CD4-positive, alpha-beta T cell (primary cell): ENCODE measurements at regions not wholly inside any gene's neighbourhood (a gene's known extent, or its start where the extent isn't known, plus 50 kb on each side); places are given as distances from the start of the nearest gene placed in this dataset.

Experiments
- ATAC-seq: fragments of 200-7000 bp; cut with Tn5 transposase; one replicate; pipeline ENCODE4 v1.10.0; 2022; ENCODE audit warnings: mild to moderate bottlenecking; ENCODE audit not compliant: poor library complexity
- CTCF ChIA-PET: fragments of 350-600 bp; sonication (Branson Sonifier 250); formaldehyde crosslinking; loops from one replicate; lab custom pipeline; 2021; ENCODE audit warnings: antibody characterized with exemption, inconsistent platforms; lab: Charles Lee
- POLR2A ChIA-PET: fragments of 350-600 bp; sonication (Branson Sonifier 250); formaldehyde crosslinking; loops from one replicate; lab custom pipeline; 2021; ENCODE audit warnings: antibody characterized with exemption, inconsistent platforms; lab: Charles Lee
- DNase-seq, 14 experiments: peaks; one replicate each; pipeline ENCODE4 v3.0.0-alpha.2; 2013 to 2020; ENCODE audit warnings: mixed read lengths in 2 of 14
- H3K27ac ChIP-seq, 2 donors: one replicate each; pipeline versions ENCODE4 v1.5.1 to v1.7.0; 2013; ENCODE audit warnings: low read length in 2 of 2, low read depth in 1 of 2, mild to moderate bottlenecking in 1 of 2
- H3K27me3 ChIP-seq, 2 experiments: 1 replicate in 1 of 2; 2 replicates in 1 of 2; pipeline versions ENCODE4 v1.6.1 to v1.7.0; 2013; ENCODE audit warnings: low read length in 2 of 2, control low read depth in 1 of 2, mild to moderate bottlenecking in 1 of 2, moderate library complexity in 1 of 2; ENCODE audit not compliant: insufficient read depth in 2 of 2, control insufficient read depth in 1 of 2
- H3K36me3 ChIP-seq: one replicate; pipeline ENCODE4 v1.6.1; 2013; ENCODE audit warnings: low read length, control low read depth; ENCODE audit not compliant: insufficient read depth
- H3K4me1 ChIP-seq: one replicate; pipeline ENCODE4 v1.6.1; 2013; ENCODE audit warnings: low read length, control low read depth; ENCODE audit not compliant: insufficient read depth
- H3K4me3 ChIP-seq: one replicate; pipeline ENCODE4 v1.5.1; 2013; ENCODE audit warnings: mild to moderate bottlenecking, low read length, moderate library complexity
- H3K9me3 ChIP-seq, 2 experiments: 1 replicate in 1 of 2; 2 replicates in 1 of 2; pipeline versions ENCODE4 v1.6.1 to v1.7.0; 2013; ENCODE audit warnings: low read length in 2 of 2, mild to moderate bottlenecking in 2 of 2, control low read depth in 1 of 2, moderate library complexity in 1 of 2; ENCODE audit not compliant: control insufficient read depth in 1 of 2, insufficient read depth in 1 of 2
- H3K27ac Mint-ChIP-seq: one replicate; pipeline ENCODE4 v1.8.0; 2020; ENCODE audit warnings: mixed read lengths
- H3K27me3 Mint-ChIP-seq: one replicate; pipeline ENCODE4 v1.8.0; 2021; ENCODE audit warnings: mixed read lengths
- H3K36me3 Mint-ChIP-seq: one replicate; pipeline ENCODE4 v1.8.0; 2021; ENCODE audit warnings: low read depth, mixed read lengths
- H3K4me1 Mint-ChIP-seq: one replicate; pipeline ENCODE4 v1.8.0; 2021; ENCODE audit warnings: low read depth, mixed read lengths
- H3K4me3 Mint-ChIP-seq: one replicate; pipeline ENCODE4 v1.8.0; 2020; ENCODE audit warnings: mild to moderate bottlenecking, mixed read lengths
- H3K9me3 Mint-ChIP-seq: one replicate; pipeline ENCODE4 v1.8.0; 2020; ENCODE audit warnings: mixed read lengths
- CTCF ChIP-seq: fragments of 200-600 bp; IDR thresholded peaks from one replicate; pipeline ENCODE4 v1.8.0; 2022; ENCODE audit warnings: antibody characterized with exemption, mild to moderate bottlenecking
- intact Hi-C, 2 experiments: fragments of 100-400 bp; cut with DNase I in 1 of 2; cut with micrococcal nuclease in 1 of 2; formaldehyde crosslinking; loops; one replicate each; pipeline versions ENCODE4 v1.15.1 to v1.9.0; 2023 to 2025; cut with DNase I, micrococcal nuclease

- intact Hi-C loops: loop anchor here (1.0 to 10.0 kb wide), 8 partner anchors 24 to 1714 kb away; a partner anchor contains a TSS
- peak; percentile 73 for ATAC-seq
- CTCF ChIA-PET: interaction anchor here (0.5 to 5.2 kb wide), 16 partner anchors 14 to 1589 kb away, joined by 3 to 34 read pairs (median 6); a partner anchor contains a TSS
Measured at GRCh38 chr6:27838058-27838944, 73.9 kb downstream of the OR2B2 start.

GRCh38 chr6:27837625-27838057 lies 74.6 kb downstream of the OR2B2 start:
- peak; percentile 21 for ATAC-seq
- Histone ChIP-seq H3K36me3 (no peaks in the 10 kb centered on the region), H3K27ac (peak overlapping the region; percentile 92 to 97), H3K9me3 (no peaks in the 10 kb centered on the region), H3K4me3 (peak overlapping the region; percentile 83), H3K4me1 (peaks cover 32% of the 10 kb centered on the region), H3K27me3 (peaks cover 0 to 6% of the 10 kb centered on the region in 2 experiments)
- Mint-ChIP-seq H3K9me3 (no peaks in the 10 kb centered on the region), H3K4me1 (peaks cover 6% of the 10 kb centered on the region), H3K27me3 (peaks cover 12% of the 10 kb centered on the region), H3K4me3 (no peak overlapping the region), H3K36me3 (no peaks in the 10 kb centered on the region), H3K27ac (no peak overlapping the region)
- no peak for TF ChIP-seq CTCF
- ChIA-PET POLR2A (interaction anchor here (0.6 to 11.5 kb wide), 77 partner anchors 9 to 1875 kb away, joined by 3 to 1427 read pairs (median 7); partner anchors contain the start of genes HFE, TRIM27, TRIM38 and ZNF184), CTCF (interaction anchor here (0.7 to 5.2 kb wide), 16 partner anchors 14 to 1588 kb away, joined by 3 to 34 read pairs (median 6); a partner anchor contains a TSS)
- intact Hi-C loops: loop anchor here (1.0 to 10.0 kb wide), 10 partner anchors 13 to 1713 kb away; a partner anchor contains a TSS
- DNase-seq: peak in 1 of 14 experiments; percentile 72

More at GRCh38 chr6:27838058-27838944, 73.9 kb downstream of the OR2B2 start:
- Histone ChIP-seq H3K27ac (peak overlapping the region; percentile 92 to 97), H3K27me3 (peaks cover 0 to 6% of the 10 kb centered on the region in 2 experiments), H3K36me3 (no peaks in the 10 kb centered on the region), H3K4me3 (peak overlapping the region; percentile 83), H3K4me1 (peaks cover 32% of the 10 kb centered on the region), H3K9me3 (no peaks in the 10 kb centered on the region)
- peak; percentile 52 to 98 (median 73) for DNase-seq
- H3K36me3 Mint-ChIP-seq: no peaks in the 10 kb centered on the region
- POLR2A ChIA-PET: interaction anchor here (0.6 to 11.5 kb wide), 82 partner anchors 8 to 1876 kb away, joined by 3 to 1427 read pairs (median 7); partner anchors contain the start of genes BTN2A2, HFE, TRIM38 and ZKSCAN8
- H3K27ac Mint-ChIP-seq: no peak overlapping the region
- no peaks in the 10 kb centered on the region for H3K9me3 Mint-ChIP-seq
- H3K4me1 Mint-ChIP-seq: peaks cover 6% of the 10 kb centered on the region
- no peak overlapping the region for H3K4me3 Mint-ChIP-seq
- TF ChIP-seq CTCF: no peak
- peaks cover 12% of the 10 kb centered on the region for H3K27me3 Mint-ChIP-seq
